ENCODE measurements at regions not wholly inside any gene's neighbourhood (a gene's known extent, or its start where the extent isn't known, plus 50 kb on each side); places are given as distances from the start of the nearest gene placed in this dataset.

GRCh38 chrX:130974323-130974722 lies 71.3 kb upstream of the ENOX2 start:
- no peak for DNase-seq

DNA sequence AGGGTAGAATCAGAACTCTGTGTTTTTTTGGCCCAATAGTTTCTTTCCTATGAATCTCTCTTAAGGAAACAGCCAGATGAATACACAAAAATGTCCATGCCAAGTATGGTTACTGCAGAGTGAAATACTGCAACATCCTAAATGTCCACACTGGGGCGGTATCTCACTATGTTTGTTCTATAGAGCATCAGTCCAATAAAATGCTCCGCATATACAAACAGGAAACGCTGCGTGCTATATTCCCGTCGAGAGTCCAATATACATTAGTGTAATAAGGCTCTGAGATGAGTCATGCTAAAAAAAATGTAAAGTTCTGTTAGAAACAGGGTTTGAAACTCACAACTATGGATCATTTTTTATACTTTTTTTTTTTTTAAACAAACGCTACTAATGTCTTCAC lies 72.9 kb upstream of the ENOX2 start:
- peak; percentile 11 for DNase-seq

- no peak for DNase-seq
Measured at GRCh38 chrX:130981836-130982235, 76.3 kb upstream of the ARHGAP36 start.

GRCh38 chrX:130984782-130985181 lies 73.4 kb upstream of the ARHGAP36 start:
- DNase-seq = no peak

GRCh38 chrX:130987241-130987640 lies 70.9 kb upstream of the ARHGAP36 start:
- DNase-seq = no peak

- DNase-seq = no peak
Measured at GRCh38 chrX:130990723-130991122, 67.4 kb upstream of the ARHGAP36 start.

DNA sequence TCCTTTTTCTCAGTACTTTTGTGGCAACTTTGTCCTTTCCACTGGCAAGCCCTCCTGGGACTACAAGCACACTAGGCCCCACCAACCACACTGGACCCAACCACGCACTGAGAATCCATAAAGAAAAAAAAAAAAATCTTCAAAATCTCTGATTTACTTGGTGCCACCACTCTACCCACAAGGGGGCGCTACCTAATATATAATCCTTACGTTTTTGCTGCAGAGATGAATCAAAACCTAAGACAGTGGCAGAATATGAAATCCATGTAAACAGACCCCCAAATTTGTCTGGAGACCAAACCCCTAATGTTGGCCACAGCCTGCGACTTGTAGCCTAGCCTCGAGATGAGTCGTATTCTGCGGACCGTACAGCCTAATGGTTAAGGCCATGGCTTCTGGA lies 63.5 kb upstream of the ARHGAP36 start:
- DNase-seq = peak; percentile 0

DNA sequence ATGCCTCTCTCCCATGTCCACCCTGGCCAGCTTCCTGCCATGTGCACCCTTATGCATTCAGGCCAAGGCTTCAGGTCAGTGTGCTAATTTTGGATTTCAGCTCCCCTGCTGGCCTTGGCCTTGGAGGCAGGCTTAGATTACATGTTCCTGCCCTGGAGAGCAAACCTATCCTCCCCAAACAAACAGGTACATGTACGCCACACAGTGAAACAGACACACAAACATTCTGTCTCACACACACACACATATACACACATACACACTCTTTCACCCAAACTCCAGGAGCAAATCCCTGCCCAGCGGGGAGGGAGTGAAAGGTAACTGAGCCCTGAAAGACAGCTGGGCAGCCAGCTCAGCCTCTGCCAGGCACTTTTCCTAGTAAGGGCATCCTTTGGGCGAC lies 62.7 kb upstream of the ARHGAP36 start:
- no peak for DNase-seq

DNA sequence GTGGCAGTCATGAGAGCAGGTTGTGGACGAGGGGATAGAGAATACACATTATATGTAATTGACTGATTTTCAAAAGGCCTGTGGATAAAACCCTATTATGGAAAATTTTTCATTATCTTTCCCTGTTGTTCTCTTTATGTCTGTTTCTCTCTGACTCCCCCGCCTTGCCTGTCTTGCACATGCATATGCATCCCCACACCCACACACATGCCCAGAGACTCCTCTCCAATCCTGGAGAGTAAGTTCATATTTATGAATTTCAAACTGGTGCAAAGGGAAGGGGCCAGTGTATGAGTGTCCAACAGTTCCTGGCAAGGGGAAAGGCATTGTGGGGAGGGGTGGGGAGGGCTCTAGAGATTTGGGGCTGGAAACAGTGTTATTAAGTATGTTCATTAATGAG lies 60.8 kb upstream of the ARHGAP36 start:
- DNase-seq = no peak

DNA sequence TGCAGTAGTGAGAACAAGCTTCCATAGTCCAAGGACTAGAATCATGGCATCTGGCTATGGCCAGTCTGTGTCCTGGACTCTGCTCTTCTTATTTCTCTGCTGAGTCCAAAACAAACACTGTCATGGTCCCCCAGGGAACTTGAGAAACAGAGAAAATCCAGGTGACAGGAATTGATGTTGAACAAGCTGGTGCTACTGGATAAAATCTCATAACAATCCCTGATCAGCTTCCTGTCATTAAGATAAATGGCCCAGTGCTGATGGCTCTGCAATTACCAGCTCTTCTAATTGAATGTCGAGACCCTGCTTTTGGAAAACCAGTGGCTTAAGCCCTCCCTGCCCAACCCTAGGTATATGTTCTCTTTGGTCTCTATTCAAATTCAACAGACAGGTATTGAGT lies 58.8 kb upstream of the ARHGAP36 start:
- DNase-seq = no peak

Data from NCI-H1092 (cell line).